HG02642 (cell line): ENCODE measurements at regions not wholly inside any gene's neighbourhood (a gene's known extent, or its start where the extent isn't known, plus 50 kb on each side); places are given as distances from the start of the nearest gene placed in this dataset.

Experiments used
- ATAC-seq: cut with Tn5 transposase; IDR thresholded peaks from one replicate; pipeline ENCODE4 v1.9.1; 2021; ENCODE audit warnings: mild to moderate bottlenecking; ENCODE audit not compliant: unreplicated experiment, poor library complexity

DNA sequence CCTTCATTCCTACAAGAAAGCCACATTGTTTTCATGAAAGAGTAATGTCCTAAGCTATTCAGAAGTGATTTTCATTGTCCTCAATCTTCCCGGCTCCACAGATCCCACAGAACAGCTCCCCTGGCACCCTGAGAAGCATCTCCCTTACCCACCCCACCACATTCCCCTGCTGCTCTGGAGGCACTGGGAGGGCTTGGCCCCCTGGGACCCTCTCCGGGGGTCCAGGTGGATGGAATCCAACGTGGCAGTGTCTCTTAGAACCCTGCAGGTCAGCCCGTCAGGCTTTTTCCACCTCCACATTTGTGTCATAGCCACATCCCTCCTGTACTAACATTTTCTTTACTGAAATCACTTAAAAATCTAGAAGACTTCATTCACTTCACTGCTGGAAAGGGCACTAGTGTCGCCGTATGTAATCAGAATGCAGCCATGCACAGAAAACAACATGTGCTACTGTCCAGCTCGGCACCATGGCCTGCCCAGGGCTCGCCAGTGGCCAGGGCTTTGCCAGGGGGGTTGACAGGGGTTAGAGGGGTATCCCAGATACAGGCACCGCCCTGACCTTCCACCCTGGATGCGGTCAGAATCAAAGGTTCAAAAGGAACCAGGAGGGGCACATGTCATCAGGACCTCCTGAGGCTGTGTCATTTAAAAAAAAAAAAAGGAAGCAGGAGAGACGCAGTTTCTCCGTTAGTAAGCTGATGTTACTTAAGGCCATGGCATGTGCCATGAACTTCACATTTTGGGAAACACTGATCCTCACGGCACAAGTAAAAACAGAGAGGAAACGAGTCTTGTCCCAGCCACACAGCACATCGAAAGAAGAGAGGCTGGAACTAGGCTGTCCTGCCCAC lies 106.3 kb downstream of the LSM3 start:
- no peak for ATAC-seq

DNA sequence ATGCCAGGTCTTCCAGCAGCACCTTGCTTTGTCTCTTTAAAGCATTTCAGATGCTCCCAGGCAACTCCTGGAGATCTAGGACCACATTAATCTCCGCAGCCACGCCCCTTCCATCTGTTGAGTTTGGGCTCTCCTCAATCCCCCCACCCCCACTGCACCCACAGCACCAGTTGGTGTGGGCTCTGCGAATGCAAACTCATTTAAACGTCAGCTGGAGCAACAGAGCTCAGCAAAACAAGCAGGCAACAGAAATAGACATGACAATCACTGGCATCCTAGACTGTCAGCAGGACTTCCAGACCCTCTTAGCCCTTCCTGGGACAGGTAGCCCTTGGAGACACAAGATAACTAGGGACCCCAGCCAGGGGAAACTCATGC lies 106.9 kb downstream of the LSM3 start:
- ATAC-seq: no peak

DNA sequence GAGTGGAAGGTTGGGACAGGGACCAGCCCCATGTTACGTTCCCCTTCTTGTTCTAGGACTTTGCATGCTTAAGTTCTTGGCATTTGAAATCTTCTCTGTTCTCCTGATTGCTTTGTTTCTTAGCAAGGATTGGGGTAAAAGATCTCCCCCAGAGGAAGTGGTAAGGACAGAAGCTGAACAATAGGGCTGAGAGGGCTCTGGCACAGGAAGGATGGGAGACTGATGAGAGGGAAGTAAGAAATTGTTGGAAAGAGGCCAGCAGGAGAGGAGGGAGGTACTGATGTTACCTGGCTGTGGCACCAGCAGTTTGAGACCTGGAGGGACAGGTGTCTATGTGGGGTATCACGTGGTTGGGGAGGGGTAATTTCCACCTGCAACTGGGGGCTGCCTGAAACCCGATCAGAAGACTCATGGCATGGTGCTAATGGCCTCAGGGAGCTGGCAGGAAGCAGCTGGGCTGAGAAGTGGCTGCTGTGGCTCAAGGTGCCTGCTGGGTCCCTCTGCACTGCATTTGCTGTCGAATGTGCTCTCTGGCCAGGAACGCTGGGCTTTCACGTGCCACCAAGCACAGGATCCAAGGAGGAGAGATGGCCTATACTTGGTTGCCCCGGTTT lies 108.4 kb downstream of the LSM3 start:
- ATAC-seq: no peak

DNA sequence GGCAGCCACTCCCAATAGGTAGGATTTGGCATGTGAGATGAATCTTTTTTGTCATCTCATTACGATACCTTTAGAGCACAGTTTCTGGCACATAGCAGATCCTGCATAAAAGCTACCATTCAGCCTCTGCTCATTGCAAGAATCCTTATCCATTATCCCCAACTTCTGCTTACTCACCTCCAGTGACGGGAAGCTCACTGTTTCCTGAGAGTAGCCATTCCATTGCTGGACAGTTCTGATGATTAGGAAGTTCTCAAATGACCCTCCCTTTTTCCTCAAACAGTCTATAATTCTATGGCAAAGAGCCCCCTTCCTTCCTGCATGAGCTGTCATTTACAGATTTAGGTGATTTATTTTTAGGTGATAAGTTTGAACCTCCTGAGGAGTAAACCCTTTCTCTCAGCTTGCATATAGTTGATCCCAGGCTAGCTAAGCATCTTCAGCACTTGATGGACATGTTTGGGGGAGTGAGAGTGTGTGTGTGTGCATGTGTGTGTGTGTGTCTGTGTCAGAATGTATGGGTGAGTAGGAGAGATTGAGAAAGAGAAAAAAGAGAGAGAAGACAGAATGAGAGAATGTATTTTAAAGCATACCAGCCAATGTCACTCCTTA lies 109.7 kb downstream of the LSM3 start:
- ATAC-seq: no peak

DNA sequence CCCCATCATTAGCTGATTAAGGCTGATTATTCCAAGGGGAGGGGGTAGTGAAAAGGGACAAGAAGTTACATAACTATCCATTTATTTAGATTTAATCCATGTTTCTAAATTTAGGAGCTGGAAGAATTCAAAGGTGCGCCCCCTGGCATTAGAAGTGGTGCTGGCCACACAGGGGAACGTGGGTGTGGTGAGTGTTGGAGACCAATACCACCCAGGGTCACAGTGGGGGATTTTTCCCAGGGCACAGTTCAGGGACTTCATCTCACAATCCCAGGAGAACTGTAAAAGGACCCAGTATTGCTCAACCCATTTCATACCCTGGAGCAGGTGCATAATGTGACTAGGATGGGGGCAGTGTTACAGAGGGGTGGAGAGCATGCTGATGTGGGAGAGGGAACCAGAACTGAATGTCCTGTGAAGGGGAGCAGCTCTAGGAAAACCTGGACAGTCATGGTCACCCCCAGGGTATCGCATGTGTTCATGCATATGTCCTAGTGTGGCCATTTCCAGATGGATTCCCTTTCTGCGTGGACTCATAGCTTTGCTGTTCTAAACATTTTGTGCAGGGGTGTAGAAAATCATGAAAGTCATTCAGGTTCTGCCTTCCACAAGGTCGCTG lies 110.3 kb downstream of the LSM3 start:
- no peak for ATAC-seq

DNA sequence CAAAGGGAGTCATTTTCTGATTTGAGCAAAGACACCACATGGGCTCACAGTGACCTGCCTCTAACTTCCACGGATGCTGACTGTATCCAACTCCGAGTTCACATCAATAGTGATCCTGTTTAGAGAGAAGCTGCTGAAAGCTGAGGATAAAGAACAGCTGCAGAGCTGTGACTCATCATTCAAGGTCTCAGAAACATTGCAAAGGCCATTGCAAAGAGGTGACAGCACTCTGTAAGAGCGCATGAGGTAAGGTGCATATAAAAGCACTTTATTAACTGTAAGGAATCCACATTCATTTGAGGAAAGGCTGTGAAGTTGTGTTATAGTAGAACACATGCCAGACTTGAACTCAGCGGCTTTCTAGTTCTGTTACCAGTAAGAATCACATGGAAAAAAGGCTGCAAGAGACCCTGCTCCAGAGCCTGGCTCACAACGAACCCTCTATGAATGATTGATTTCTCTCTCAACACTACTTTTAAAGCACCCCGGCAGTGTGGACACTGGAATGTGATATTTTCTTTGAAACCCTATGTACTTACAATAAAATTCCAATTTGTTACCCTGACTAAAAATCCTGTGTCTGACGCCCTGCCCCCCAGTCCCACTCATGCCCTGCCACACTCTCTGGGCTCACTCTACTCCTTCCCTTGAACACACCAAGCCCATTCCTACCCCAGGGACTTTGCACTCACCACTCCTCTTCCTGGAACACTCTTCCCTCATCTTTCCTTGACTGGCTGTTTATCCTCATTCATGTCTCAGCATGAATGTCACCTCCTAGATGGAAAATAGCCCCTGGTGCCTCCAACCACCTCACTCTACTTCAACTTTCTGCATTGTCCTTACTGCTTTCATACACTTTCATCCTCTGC lies 111.2 kb downstream of the LSM3 start:
- ATAC-seq: no peak

DNA sequence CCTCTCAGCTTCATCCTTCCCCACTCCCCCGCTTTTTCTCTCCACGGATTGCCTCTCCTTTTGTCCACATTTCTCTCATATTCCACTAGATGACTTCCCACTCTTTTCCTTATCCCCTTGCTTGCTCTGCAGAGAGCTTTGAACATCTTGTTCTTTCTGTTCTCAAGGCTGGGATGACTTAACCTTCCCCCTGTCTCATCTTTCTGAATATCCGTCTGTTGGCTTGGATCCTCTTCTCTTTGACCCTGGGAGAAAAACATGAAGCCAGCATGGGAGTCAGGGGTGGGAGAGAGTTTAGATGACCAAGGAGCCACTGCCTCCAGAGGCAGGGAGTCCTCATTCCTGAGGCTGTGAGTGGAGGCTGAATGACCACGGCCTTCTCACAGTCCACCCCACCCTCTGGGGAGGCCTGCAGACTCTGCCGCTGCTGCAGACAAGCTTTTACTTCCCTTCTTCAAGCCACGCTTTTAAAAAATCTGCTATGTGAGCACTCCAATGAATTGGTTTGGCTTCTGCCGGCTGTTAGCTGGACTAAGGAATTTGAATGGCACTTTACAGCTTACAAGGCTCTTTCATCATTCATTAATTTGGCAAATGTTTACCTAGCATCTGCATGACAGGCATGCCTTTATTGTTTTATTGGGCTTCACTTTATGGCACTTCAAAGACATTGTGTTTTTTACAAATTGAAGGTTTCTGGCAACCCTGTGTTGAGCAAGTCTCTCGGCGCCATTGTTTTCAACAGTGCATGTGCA lies 111.6 kb upstream of the SLC6A6 start:
- ATAC-seq: no peak

DNA sequence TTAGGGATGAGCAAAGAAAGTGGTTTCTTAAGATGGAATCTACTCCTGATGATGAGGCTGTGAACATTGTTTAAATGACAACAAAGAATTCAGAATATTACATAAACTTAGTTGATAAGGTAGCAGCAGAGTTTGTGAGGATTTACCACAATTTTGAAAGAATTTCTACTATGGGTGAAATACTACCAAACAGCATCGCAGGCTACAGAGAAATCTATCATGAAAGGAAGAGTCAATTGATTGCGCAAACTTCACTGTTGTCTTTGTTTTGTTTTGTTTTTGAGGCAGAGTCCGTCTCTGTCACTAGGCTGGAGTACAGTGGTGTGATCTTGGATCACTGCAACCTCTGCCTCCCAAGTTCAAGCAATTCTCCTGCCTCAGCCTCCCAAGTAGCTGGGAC lies 107.4 kb upstream of the SLC6A6 start:
- no peak for ATAC-seq

DNA sequence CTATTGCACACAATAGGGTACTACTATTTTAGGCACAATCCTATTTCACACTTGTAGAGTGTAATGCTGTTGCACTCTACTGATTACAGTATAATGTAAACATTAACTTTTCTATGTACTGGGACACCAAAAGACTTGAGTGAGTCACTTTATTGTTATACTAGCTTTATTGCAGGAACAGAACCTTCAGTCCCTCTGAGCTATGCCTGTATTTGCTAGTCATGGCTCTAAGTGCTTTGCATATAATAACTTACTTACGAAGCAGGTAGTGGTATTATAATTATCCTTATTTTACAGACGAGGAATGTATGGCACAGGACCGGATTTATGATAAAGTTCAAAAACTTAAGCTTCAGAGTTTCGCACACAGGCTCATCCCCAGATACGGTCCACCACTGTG lies 106.6 kb upstream of the SLC6A6 start:
- ATAC-seq: no peak

DNA sequence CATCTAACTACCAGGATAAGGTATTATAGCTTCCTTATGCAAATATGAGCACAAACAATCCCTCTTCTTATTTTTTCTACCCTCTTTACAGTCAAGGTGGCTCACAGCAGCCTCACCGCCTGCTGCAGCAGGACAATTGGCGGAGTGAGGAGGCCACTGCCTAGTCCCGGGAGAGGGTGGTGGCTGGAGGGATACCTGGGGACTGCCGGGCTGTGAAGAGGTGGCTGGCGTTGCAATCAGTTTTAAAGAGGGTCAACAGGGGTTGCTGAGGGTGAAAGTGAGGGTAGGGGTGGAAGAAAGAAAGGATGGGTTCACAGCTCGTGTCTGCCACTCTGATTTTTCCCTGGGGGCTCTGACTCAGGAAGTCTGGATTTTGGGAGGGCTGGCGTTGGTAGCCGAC lies 105.1 kb upstream of the SLC6A6 start:
- no peak for ATAC-seq

DNA sequence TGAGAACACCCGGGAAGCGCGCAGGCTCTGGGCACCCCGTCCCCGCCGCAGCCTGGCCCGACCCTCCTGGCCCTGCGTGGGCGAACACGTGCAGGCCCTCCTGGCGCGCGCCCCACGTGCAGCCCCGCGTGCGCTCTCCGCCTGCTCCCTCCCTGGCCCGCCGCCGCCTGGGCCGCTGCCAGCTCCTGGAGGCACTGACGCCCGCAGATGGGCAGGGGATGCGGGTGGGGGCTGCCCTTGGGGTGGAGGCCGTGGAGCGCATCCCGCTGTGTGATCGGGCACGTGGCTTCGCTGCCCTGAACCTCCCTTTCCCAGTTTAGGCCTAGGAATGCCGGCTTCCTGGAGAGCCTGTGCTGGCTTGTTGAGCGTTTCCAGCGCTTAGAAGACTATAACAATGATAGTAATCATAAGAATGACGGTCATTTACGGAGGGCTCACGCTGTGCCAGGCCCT lies 104.6 kb upstream of the SLC6A6 start:
- no peak for ATAC-seq

DNA sequence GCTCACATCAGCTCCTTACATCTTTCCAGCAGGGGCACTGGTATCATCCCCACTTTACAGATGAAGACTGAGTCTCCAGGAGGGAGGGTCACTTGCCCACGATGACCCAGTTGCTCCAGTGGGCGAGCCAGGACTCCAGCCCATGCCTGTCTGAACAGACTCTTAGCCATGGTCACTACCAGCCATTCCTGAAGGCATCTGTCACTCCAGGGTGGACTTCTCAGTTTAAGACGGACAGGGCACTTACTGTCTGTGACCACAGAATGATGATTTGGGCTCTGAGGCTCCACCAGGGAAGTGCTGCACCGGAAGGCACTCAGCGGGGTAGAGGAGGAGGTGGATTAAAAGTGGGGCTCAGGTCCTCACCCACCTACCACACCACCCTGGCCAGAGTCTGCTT lies 104.0 kb upstream of the SLC6A6 start:
- ATAC-seq: no peak

DNA sequence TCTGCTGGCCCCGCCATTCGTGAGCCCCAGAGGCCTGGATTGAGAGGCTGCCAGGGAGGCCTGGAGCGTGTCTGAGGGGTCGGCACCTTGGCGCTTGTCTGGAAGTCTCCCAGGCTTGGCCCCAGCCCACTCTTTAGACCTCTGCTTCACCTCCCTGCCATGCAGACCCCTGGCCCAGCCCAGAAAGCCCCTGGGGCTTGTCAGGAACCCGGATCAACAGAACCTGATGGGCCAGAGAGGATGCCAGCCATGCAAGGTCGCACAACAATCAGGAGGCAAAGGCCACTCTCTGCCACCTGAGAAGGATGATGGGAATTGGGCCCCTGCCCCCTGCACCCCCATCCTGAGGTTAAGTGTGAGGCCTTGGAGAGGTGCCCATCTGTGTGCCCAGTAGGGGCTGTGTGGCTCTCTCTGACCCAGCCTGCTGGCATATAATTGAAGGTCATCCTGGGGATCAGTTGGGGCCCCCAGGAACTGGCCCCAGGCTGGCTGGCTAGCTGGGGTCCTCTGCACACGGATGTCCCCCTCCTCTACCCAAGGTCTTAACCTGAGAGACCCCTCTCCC lies 103.3 kb upstream of the SLC6A6 start:
- ATAC-seq: no peak

DNA sequence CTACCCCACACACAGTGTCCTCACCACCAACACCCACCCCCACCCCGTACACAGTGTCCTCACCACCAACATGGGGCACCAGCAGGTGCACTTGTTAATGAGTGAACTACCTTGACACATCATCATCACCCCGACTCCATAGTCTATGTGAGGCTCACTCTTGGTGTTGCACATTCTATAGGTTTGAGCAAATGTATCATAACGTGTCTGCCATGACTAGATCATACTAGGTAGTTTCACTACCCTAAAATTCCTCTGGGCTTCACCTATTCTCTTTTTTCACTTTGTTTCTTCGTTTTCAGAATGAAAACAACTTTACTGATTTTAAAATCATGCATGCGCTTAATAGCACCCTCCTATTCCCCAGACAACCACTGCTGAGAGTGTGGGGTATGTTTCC lies 102.6 kb upstream of the SLC6A6 start:
- no peak for ATAC-seq

DNA sequence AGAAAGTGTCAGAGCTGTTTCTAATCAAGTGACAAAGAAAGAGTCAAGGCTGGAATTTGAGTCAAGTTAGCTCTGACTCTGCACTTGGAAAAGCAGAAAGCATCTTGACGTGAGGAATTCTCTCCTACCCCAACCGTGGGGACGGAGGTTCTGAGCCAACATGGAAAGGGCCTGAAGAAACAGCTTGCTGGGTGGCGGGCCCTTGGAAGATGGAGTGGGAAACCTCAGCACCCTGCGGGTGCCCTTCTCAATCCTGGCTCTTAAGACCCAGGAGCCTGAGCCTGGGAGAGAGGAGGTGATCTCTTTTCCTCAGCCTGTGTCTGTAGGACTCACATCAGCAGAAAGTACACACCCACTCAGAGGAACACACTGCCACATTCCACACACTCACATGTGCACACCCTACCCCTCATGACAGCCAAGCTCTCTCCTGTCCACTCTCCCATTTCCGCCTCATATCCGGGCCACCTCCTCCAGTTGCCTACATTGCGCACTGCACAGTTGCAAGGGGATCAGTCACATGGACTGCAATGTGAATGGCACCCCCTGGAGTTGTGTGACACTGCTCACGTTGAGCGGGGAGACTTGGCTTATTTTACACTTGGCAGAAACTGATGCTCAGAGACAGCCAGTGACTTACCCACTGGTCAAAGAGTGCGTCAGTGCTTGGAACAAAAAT lies 101.5 kb upstream of the SLC6A6 start:
- no peak for ATAC-seq

DNA sequence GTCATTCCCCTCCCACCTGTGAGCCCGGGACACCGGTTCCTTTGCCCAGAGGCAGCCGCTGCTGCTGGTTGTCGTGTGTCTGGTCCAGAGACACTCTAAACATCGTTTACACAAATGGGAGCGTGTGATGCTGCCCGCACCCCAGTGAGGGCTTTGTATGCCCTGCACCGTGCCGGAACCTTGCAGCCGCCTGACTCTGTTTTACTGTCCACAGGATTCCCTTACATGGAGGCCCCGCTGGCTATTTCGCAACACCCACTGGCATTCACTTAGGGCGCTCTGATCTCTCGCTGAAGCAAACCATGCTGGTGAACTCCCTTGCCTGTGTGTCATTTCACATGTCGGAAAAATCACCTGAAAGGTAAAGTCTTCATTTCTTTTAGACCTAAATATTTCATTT lies 100.8 kb upstream of the SLC6A6 start:
- no peak for ATAC-seq

DNA sequence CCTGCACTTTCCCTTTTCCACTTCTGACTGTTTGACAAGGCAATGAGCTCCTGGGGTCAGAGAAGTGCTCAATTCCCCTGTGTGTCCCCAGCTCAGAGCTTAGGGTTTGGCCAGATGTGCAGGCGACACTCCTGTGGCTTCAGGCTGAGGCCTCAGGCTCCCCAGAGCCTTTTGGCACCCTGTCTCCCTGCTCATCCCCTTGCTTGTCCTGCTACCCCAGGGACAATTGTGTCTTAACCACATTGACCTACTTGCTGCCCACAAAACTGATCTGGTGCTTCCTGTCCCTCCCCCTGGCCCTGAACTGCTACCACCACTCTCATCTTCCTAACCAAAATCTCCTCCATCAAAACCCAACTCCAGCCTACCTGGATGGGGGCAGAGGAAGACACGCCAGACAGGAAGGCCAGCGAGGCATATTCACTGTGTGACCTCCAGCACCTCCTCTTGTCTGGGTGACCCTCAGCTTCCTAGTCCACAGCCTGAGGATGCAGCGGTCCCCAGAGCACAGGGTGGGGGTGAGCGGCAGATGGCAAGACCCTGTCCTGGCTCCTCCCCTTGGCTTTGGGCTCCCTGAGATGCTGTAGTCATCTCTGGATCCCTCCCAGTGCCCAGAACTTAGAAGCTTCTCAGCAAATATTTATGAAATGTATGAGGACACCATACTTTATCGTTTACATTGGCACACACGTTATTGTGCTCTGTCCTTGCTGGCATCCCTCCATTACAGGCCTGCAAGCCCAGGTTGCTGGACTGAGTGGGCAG lies 98.9 kb upstream of the SLC6A6 start:
- no peak for ATAC-seq
